Erythroblast (primary cell): ENCODE measurements at regions not wholly inside any gene's neighbourhood (a gene's known extent, or its start where the extent isn't known, plus 50 kb on each side); places are given as distances from the start of the nearest gene placed in this dataset.
"Not testable (repeated sequence)": the region's sequence is repeated elsewhere in the genome, so short reads cannot be mapped to it uniquely, and the experiment has no call there.

Source experiments
- GATA1 ChIP-seq: IDR thresholded peaks from 2 replicates; pipeline ENCODE4 v1.6.1; 2011; ENCODE audit warnings: low read depth, mild to moderate bottlenecking, control low read depth, low read length, moderate library complexity
- POLR2A ChIP-seq: IDR thresholded peaks from 2 replicates; pipeline ENCODE4 v1.6.1; 2011; ENCODE audit warnings: mild to moderate bottlenecking, low read length

DNA sequence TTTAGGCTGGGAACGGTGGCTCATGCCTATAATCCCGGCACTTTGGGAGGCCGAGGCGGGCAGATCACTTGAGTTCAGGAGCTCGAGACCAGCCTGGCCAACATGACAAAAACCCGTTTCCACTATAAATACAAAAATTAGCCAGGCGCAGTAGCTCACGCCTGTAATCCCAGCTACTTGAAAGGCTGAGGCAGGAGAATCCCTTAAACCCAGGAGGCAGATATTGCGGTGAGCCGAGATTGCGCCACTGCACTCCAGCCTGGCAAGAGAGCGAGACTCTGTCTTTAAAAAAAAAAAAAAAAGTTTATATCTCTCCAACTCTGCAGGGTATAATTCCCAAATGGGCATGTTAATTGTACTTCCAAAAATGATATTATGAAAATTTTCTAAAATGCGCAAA is 91.6 kb downstream of the CD200R1L start:
- not testable (repeated sequence) for TF ChIP-seq POLR2A, GATA1
